OCI-LY7 (cell line): ENCODE measurements at regions not wholly inside any gene's neighbourhood (a gene's known extent, or its start where the extent isn't known, plus 50 kb on each side); places are given as distances from the start of the nearest gene placed in this dataset.

Source experiments
- EZH2phosphoT487 ChIP-seq: fragments of 200-600 bp; sonication (generic); IDR thresholded peaks from 2 replicates; pipeline ENCODE4 v1.6.1; 2018; ENCODE audit warnings: low read depth, borderline replicate concordance, mild to moderate bottlenecking, mixed run types, antibody characterized with exemption, low read length, moderate library complexity, mixed read lengths
- TF ChIP-seq, protein P1 (sequence below): fragments of 200-600 bp; sonication (generic); conservative IDR thresholded peaks from 2 replicates; pipeline ENCODE4 v1.5.1; 2014; ENCODE audit warnings: mild to moderate bottlenecking, antibody characterized with exemption, low read length, moderate library complexity, mixed read lengths

DNA sequence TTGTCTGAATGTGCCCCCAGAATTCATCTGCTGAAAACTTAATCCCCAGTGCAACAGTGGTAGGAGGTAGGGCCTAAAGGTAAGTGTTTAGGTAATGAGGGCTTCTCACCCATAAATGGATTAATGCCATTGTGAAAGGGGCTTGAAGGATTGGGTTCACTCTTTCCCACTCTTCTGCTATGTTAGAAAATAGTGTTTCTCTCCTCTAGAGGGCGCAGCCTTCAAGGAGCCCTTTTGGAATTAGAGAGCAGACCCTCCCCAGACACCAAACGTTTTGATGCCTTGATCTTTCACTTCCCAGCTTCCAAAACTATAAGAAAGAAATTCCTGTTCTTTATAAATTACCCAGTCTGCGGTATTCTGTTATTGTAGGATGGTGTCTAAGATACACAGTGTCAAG, 706.4 kb downstream of the SMARCA1 start:
- TF ChIP-seq EZH2phosphoT487 = no peak
- TF ChIP-seq, protein P1, sequence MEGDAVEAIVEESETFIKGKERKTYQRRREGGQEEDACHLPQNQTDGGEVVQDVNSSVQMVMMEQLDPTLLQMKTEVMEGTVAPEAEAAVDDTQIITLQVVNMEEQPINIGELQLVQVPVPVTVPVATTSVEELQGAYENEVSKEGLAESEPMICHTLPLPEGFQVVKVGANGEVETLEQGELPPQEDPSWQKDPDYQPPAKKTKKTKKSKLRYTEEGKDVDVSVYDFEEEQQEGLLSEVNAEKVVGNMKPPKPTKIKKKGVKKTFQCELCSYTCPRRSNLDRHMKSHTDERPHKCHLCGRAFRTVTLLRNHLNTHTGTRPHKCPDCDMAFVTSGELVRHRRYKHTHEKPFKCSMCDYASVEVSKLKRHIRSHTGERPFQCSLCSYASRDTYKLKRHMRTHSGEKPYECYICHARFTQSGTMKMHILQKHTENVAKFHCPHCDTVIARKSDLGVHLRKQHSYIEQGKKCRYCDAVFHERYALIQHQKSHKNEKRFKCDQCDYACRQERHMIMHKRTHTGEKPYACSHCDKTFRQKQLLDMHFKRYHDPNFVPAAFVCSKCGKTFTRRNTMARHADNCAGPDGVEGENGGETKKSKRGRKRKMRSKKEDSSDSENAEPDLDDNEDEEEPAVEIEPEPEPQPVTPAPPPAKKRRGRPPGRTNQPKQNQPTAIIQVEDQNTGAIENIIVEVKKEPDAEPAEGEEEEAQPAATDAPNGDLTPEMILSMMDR = peak; percentile 61
